Astrocyte of the cerebellum (primary cell): ENCODE measurements at regions not wholly inside any gene's neighbourhood (a gene's known extent, or its start where the extent isn't known, plus 50 kb on each side); places are given as distances from the start of the nearest gene placed in this dataset.

Source experiments
- DNase-seq: peaks from one replicate; pipeline ENCODE4 v3.0.0-alpha.2; 2011; ENCODE audit warnings: low read depth
- H3K4me3 ChIP-seq: 2 replicates; pipeline ENCODE4 v1.5.1; 2011; ENCODE audit warnings: mild to moderate bottlenecking, low read depth, low read length, moderate library complexity
- in situ Hi-C: cut with HindIII; loops from 2 replicates; pipeline ENCODE4 v1.10.0; 2017; ENCODE audit warnings: low sequenced_read_pairs
- TF ChIP-seq, protein P1 (sequence below): IDR thresholded peaks from 2 replicates; pipeline ENCODE4 v1.5.1; 2012; ENCODE audit warnings: low read length, low read depth, moderate library complexity, mild to moderate bottlenecking; ENCODE audit errors: missing control alignments

DNA sequence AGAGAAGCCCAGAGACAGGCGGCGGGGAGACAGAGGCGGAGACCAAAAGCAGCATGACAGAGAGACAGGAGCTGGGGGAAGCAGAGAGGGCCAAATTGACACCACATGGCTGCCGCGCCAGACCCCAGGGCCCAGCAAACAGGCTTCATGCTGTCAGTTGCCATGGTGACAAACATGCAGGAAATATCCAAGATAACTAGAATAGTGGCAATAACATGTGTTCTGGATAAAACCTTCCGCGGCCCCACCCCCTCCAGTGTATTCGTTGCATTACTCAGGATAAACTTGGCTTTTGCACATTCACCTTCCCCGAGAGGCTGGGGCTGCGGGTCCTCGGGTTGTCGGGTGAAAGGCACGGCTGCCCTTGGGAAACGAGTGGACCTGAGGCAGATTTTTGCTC is 49.9 kb upstream of the CDON start:
- in situ Hi-C loops = no loop called here
- TF ChIP-seq, protein P1, sequence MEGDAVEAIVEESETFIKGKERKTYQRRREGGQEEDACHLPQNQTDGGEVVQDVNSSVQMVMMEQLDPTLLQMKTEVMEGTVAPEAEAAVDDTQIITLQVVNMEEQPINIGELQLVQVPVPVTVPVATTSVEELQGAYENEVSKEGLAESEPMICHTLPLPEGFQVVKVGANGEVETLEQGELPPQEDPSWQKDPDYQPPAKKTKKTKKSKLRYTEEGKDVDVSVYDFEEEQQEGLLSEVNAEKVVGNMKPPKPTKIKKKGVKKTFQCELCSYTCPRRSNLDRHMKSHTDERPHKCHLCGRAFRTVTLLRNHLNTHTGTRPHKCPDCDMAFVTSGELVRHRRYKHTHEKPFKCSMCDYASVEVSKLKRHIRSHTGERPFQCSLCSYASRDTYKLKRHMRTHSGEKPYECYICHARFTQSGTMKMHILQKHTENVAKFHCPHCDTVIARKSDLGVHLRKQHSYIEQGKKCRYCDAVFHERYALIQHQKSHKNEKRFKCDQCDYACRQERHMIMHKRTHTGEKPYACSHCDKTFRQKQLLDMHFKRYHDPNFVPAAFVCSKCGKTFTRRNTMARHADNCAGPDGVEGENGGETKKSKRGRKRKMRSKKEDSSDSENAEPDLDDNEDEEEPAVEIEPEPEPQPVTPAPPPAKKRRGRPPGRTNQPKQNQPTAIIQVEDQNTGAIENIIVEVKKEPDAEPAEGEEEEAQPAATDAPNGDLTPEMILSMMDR = no peak
- H3K4me3 ChIP-seq = no peak overlapping the region
- no peak for DNase-seq
